ENCODE measurements at regions not wholly inside any gene's neighbourhood (a gene's known extent, or its start where the extent isn't known, plus 50 kb on each side); places are given as distances from the start of the nearest gene placed in this dataset.

DNA sequence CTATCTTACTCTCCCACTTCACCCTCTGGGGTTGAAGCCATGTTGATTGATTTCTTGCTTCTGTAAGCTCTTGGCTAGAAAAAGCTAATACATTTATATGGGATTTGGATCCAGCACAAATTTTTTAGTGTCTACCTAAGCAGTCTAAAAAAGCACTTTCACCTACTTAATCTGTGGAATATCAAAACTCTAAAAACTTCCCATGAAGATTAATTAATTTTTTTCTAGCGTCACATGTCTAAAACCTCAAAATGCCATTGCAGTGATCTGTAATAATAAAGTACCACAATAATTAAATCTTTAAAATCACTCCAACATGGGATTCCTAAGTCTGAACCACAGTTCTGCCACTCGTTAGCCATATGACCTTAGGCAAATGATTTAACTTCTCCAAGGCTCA is 180.1 kb downstream of the EN1 start:
- TF ChIP-seq EZH2 (IDR thresholded peaks at IDR 0.05; ENCODE audit: borderline replicate concordance, low read length), result no peak
- TF ChIP-seq, protein P1, sequence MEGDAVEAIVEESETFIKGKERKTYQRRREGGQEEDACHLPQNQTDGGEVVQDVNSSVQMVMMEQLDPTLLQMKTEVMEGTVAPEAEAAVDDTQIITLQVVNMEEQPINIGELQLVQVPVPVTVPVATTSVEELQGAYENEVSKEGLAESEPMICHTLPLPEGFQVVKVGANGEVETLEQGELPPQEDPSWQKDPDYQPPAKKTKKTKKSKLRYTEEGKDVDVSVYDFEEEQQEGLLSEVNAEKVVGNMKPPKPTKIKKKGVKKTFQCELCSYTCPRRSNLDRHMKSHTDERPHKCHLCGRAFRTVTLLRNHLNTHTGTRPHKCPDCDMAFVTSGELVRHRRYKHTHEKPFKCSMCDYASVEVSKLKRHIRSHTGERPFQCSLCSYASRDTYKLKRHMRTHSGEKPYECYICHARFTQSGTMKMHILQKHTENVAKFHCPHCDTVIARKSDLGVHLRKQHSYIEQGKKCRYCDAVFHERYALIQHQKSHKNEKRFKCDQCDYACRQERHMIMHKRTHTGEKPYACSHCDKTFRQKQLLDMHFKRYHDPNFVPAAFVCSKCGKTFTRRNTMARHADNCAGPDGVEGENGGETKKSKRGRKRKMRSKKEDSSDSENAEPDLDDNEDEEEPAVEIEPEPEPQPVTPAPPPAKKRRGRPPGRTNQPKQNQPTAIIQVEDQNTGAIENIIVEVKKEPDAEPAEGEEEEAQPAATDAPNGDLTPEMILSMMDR (IDR thresholded peaks at IDR 0.05; ENCODE audit: low read length), result no peak
- H3F3A ChIP-seq (ENCODE audit: insufficient read depth, low read length), result no peaks in the 10 kb centered on the region
- H3K4me2 ChIP-seq (ENCODE audit: low read length), result no peak overlapping the region
- H3K9me3 ChIP-seq (ENCODE audit: low read length), result no peaks in the 10 kb centered on the region
- no peak overlapping the region for H3K27ac ChIP-seq (ENCODE audit: low read depth, low read length, poor library complexity, severe bottlenecking)
- no peak overlapping the region for H2AFZ ChIP-seq (ENCODE audit: low read length)
- no peaks in the 10 kb centered on the region for H3K27me3 ChIP-seq (ENCODE audit: insufficient read depth, low read length)
- no peaks in the 10 kb centered on the region for H3K9me2 ChIP-seq (ENCODE audit: low read depth, low read length)
- no peaks in the 10 kb centered on the region for H3K79me2 ChIP-seq (ENCODE audit: insufficient read depth, low read length)
- no peak overlapping the region for H3K4me3 ChIP-seq (ENCODE audit: low read depth, low read length, poor library complexity, severe bottlenecking)
- H3K9ac ChIP-seq (ENCODE audit: low read length), result no peak overlapping the region
- no peaks in the 10 kb centered on the region for H3K36me3 ChIP-seq (ENCODE audit: insufficient read depth, low read length)
- H3K4me1 ChIP-seq (ENCODE audit: insufficient read depth, low read length, severe bottlenecking), result no peaks in the 10 kb centered on the region
- no peaks in the 10 kb centered on the region for H4K20me1 ChIP-seq (ENCODE audit: insufficient read depth, low read length)

DNA sequence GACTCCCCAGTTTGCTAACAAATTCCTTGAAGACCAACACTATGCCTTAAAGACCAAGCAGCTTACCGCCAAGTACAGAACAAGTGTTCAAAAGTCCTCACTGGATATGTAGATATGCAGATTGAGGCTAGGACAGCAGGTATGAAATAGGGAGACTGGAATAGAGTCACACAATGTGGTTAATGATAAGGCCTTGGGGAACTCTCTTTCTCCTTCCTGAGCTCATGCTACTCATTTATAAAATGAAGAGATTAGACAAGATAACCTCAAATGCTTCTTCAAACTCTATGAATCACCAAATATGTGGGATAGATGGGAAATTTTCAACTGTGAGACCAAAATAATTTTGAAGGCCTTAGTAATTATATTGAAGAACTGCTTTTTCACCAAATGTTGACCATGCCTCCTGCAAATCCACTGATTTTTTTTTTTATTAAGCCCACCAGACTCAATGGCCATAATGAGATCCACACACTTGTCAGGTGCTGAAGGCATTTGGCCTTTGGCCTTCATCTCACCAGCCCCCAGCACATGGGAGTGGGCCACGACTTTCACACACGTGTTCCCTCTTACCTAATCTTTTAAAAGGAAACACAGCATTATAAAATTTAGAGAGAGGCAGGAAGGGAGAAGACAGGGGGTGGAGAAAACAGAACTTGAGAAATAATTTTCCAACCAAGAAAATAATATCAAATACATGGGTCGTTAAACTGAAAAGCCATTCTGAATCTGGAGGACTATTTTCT is 181.5 kb downstream of the EN1 start:
- Histone ChIP-seq H3K4me2 (ENCODE audit: low read length) (no peak overlapping the region), H2AFZ (ENCODE audit: low read length) (no peak overlapping the region), H3K27me3 (ENCODE audit: insufficient read depth, low read length) (no peaks in the 10 kb centered on the region), H3K4me3 (ENCODE audit: low read depth, low read length, poor library complexity, severe bottlenecking) (no peak overlapping the region), H3K79me2 (ENCODE audit: insufficient read depth, low read length) (no peaks in the 10 kb centered on the region), H3K4me1 (ENCODE audit: insufficient read depth, low read length, severe bottlenecking) (no peaks in the 10 kb centered on the region), H3F3A (ENCODE audit: insufficient read depth, low read length) (no peaks in the 10 kb centered on the region), H4K20me1 (ENCODE audit: insufficient read depth, low read length) (no peaks in the 10 kb centered on the region), H3K27ac (ENCODE audit: low read depth, low read length, poor library complexity, severe bottlenecking) (no peak overlapping the region), H3K9me3 (ENCODE audit: low read length) (no peaks in the 10 kb centered on the region), H3K9ac (ENCODE audit: low read length) (no peak overlapping the region), H3K9me2 (ENCODE audit: low read depth, low read length) (no peaks in the 10 kb centered on the region), H3K36me3 (ENCODE audit: insufficient read depth, low read length) (no peaks in the 10 kb centered on the region)
- TF ChIP-seq, protein P1 (IDR thresholded peaks at IDR 0.05; ENCODE audit: low read length), result no peak
- TF ChIP-seq EZH2 (IDR thresholded peaks at IDR 0.05; ENCODE audit: borderline replicate concordance, low read length), result no peak

DNA sequence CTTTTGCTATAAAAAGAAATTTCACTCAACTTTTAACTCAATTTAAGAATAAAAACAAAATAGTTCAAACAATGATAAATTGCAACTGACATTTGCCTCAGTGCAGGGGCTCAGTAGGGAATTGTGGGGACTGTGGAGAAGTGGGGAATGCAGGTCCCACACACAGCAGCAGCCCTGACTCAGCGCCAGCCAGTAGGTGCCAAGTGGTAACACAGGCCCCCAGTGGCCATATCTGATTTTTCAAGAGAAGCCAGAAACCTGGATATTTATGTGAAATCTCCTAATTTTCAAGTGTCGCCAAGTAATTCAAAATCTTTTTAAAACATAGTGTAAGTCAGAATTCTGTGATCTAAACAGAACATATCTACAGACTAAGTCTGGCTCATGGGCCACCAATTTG is 186.3 kb downstream of the EN1 start:
- Histone ChIP-seq H3K4me1 (ENCODE audit: insufficient read depth, low read length, severe bottlenecking) (no peaks in the 10 kb centered on the region), H3K9me2 (ENCODE audit: low read depth, low read length) (no peaks in the 10 kb centered on the region), H3K9me3 (ENCODE audit: low read length) (no peaks in the 10 kb centered on the region), H3K4me3 (ENCODE audit: low read depth, low read length, poor library complexity, severe bottlenecking) (no peak overlapping the region), H3K27ac (ENCODE audit: low read depth, low read length, poor library complexity, severe bottlenecking) (no peak overlapping the region), H3K27me3 (ENCODE audit: insufficient read depth, low read length) (no peaks in the 10 kb centered on the region), H3K4me2 (ENCODE audit: low read length) (no peak overlapping the region), H3K79me2 (ENCODE audit: insufficient read depth, low read length) (no peaks in the 10 kb centered on the region), H3K36me3 (ENCODE audit: insufficient read depth, low read length) (no peaks in the 10 kb centered on the region), H3K9ac (ENCODE audit: low read length) (no peak overlapping the region), H2AFZ (ENCODE audit: low read length) (no peak overlapping the region), H4K20me1 (ENCODE audit: insufficient read depth, low read length) (no peaks in the 10 kb centered on the region), H3F3A (ENCODE audit: insufficient read depth, low read length) (no peaks in the 10 kb centered on the region)
- TF ChIP-seq EZH2 (IDR thresholded peaks at IDR 0.05; ENCODE audit: borderline replicate concordance, low read length), result no peak
- TF ChIP-seq, protein P1 (IDR thresholded peaks at IDR 0.05; ENCODE audit: low read length), result no peak
